GM21619 (cell line): ENCODE measurements at regions not wholly inside any gene's neighbourhood (a gene's known extent, or its start where the extent isn't known, plus 50 kb on each side); places are given as distances from the start of the nearest gene placed in this dataset.
"Not testable (repeated sequence)": the region's sequence is repeated elsewhere in the genome, so short reads cannot be mapped to it uniquely, and the experiment has no call there.

Experiments
- ATAC-seq: cut with Tn5 transposase; IDR thresholded peaks from one replicate; pipeline ENCODE4 v1.9.1; 2021; ENCODE audit not compliant: unreplicated experiment

- ATAC-seq, result no peak
These were observed 1780.3 kb upstream of the LRRTM1 start for GRCh38 chr2:82084679-82085392.

GRCh38 chr2:82075875-82076274 is 1771.3 kb upstream of the LRRTM1 start:
- ATAC-seq, result no peak

GRCh38 chr2:82062463-82062862 is 1757.9 kb upstream of the LRRTM1 start:
- ATAC-seq, result no peak

- no peak for ATAC-seq
These were observed 1751.3 kb upstream of the LRRTM1 start for GRCh38 chr2:82055846-82056245.

- ATAC-seq, result no peak
These were observed 1739.3 kb upstream of the LRRTM1 start for GRCh38 chr2:82043867-82044266.

GRCh38 chr2:82027921-82028615 is 1723.5 kb upstream of the LRRTM1 start:
- no peak for ATAC-seq

GRCh38 chr2:82023710-82024109 is 1719.2 kb upstream of the LRRTM1 start:
- no peak for ATAC-seq

GRCh38 chr2:82013641-82014040 is 1709.1 kb upstream of the LRRTM1 start:
- no peak for ATAC-seq

- ATAC-seq, result no peak
These were observed 1702.6 kb upstream of the LRRTM1 start for GRCh38 chr2:82007071-82007664.

GRCh38 chr2:82005889-82006288 is 1701.3 kb upstream of the LRRTM1 start:
- ATAC-seq, result not testable (repeated sequence)

GRCh38 chr2:82001614-82002013 is 1697.1 kb upstream of the LRRTM1 start:
- no peak for ATAC-seq

GRCh38 chr2:82000606-82001005 is 1696.1 kb upstream of the LRRTM1 start:
- no peak for ATAC-seq

GRCh38 chr2:81996332-81996731 is 1691.8 kb upstream of the LRRTM1 start:
- no peak for ATAC-seq

- no peak for ATAC-seq
These were observed 1686.7 kb upstream of the LRRTM1 start for GRCh38 chr2:81991282-81991681.

- ATAC-seq, result no peak
These were observed 1682.8 kb upstream of the LRRTM1 start for GRCh38 chr2:81987370-81987769.

GRCh38 chr2:81984969-81985637 is 1680.6 kb upstream of the LRRTM1 start:
- ATAC-seq, result no peak

- no peak for ATAC-seq
These were observed 1677.0 kb upstream of the LRRTM1 start for GRCh38 chr2:81981585-81981984.

GRCh38 chr2:81979086-81979485 is 1674.5 kb upstream of the LRRTM1 start:
- no peak for ATAC-seq

- ATAC-seq, result no peak
These were observed 1672.4 kb upstream of the LRRTM1 start for GRCh38 chr2:81976998-81977397.

GRCh38 chr2:81974216-81974615 is 1669.7 kb upstream of the LRRTM1 start:
- ATAC-seq, result no peak

GRCh38 chr2:81942876-81943275 is 1638.3 kb upstream of the LRRTM1 start:
- ATAC-seq, result no peak
